HG03432 (cell line): ENCODE measurements at regions not wholly inside any gene's neighbourhood (a gene's known extent, or its start where the extent isn't known, plus 50 kb on each side); places are given as distances from the start of the nearest gene placed in this dataset.

Source experiments
- ATAC-seq: cut with Tn5 transposase; IDR thresholded peaks from one replicate; pipeline ENCODE4 v1.9.1; 2021; ENCODE audit warnings: mild to moderate bottlenecking, moderate library complexity; ENCODE audit not compliant: unreplicated experiment

DNA sequence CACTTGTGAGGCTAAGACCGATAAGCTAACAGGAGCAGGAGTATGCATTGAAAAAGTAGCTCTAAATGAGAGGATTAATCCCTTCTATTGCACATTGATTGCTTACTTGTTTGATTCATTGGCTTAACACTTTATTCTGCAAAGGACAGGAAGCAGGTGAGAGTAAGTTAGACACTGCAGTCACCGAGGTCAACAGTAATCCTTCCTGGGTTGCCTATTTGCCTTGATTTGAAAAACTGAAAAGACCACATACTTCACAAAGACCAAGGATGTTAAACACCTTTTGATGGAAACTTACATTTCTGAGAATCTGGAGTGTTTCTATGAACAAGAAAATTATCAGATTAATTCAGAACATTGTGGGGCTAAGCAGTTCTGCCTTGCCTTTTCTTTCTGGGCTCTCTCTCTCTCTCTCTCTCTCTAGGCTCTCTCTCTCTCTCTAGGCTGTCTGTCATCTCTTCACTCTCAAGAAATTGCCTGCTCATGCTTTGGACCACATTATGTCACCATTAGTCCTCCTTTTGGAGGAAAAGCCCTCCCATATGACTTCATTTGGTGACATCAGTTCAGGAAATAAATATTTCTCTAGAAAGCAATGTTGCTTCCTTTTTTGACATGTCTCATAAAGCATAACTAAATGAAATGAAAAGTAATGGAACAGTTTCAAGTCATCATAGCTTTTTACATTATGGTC is 103.8 kb downstream of the TNFSF18 start:
- no peak for ATAC-seq

DNA sequence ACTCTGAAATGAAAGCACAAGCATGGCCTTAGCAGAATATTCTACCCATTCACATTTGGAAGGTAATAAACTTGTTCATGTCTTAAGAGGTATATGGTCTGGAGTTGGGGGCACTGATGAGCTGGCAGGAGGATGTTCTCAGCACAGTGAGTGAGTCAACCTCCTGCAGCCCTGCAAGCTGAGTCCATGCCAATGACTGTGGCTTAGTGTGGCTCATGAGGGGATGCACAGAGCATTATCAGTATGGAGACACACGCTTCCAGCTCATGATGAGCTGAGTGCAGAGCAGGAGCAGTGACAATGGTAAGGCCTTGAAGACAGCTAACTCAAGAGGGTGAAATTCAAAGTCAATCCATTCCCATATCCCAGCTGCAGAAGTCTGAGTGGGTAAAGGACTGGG is 102.3 kb downstream of the TNFSF18 start:
- ATAC-seq, result no peak

DNA sequence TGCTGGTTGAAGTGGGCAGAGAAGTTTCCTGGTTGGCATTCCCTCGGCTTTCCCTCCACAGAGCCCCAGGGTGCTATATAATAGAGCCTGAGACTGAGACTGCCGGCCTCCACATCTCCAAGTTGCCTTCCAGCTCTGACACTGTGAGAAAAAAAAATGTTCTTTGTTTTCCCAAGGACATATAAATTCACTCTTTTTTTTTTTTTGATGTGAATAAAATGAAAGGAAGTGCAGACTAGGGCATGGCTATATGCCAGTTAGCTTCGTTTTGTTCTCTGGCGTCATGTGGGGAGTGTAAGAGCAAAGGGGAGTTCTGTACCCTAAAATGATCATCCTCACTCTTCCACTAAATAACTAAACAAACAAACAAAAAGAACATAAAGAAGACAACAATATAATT is 101.6 kb downstream of the TNFSF18 start:
- no peak for ATAC-seq

DNA sequence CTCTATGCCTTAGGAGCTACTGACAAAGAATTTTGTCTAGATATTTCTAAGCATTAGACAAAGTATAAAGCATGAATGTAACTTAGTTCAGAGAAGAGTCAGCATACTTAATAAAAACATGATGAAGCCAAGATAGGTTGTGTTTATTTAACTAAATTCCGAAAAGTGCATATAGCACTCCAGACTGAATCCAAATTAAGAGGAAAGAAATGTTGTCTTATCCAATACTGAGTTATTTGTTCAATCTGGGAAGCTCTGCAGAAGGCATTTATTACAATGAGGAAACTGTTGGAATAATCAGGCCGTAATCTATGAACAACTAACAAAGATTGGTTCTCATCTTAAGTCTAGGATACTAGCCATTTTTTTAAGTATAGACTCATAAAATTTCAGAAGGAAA is 100.2 kb downstream of the TNFSF18 start:
- no peak for ATAC-seq

DNA sequence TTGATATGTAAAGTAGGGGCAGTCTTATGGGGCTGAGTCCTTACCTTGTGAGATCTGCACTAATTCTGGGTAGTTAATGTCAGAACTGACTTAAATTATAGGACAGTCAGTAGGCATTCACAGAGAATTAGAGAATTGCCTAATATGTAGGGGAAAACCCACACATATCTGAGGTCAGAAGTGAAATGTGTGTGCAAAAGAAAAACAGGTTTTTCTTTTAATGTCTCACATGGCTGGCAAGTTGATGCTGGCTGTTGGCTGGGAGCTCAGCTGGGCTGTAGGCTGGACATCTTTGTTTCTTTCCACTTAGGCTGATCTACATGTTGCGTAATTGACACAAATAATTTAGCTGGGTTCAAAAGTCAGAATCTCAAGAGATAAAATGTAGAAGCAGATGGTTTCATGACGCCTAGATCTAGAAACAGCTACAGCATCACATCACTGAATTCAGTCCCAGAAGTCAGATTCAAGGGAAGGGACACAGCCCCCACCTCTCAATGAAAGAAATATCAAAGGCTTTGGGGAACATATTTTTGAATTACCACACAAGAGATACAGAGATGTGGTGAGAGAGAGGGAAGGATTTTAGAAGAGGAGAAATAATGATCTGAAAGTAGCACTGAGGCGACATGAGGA is 98.9 kb downstream of the TNFSF18 start:
- no peak for ATAC-seq

DNA sequence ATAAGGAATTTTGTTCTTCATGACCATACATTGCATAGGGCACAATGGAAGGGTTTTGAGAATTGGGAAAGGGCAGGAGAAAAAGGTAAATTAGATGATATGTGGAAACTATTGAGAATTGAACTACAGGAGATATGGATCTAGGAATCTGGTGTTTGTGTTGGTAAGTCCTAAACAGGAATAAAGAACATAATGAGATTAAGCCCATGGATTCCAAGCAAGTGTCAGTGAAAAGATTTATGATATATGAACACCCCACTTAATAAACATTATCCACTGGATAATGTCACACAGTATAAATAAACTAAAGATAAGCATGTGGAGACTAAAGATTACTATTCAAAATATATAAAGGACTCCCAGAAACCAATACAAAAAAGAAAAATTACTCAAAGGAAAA is 98.2 kb downstream of the TNFSF18 start:
- ATAC-seq, result no peak

DNA sequence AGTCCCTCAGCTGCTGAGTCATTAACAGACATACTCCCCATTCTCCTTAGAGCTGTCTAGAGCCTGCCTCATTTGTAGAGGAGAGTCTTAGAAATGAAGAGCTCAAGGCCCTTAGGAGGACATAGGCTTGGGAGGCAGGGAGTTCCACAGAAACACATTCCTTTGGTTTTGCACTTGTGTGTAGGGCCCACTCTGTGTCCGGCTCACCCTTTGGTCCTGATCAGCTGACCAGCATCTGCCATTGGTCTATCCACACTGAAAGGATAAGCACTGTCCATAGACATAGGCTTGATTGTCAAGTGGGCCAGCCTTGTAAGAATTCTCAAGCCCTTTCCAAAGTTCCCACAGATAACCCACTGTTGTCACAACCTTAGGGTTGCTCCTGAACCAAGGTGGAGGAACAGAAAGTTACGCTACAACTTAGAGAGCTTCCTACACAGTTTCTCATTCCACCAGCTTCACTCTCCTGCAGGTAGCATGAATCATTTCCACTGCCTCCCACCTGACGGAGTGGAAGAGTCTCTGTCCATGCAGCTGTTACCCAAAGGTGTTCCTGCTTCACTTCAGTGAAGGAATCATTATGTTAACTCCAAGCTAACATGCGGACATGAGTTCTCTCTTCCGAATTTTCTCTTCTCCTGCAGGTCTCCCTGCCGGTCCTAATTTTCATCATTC is 96.1 kb downstream of the TNFSF18 start:
- no peak for ATAC-seq

DNA sequence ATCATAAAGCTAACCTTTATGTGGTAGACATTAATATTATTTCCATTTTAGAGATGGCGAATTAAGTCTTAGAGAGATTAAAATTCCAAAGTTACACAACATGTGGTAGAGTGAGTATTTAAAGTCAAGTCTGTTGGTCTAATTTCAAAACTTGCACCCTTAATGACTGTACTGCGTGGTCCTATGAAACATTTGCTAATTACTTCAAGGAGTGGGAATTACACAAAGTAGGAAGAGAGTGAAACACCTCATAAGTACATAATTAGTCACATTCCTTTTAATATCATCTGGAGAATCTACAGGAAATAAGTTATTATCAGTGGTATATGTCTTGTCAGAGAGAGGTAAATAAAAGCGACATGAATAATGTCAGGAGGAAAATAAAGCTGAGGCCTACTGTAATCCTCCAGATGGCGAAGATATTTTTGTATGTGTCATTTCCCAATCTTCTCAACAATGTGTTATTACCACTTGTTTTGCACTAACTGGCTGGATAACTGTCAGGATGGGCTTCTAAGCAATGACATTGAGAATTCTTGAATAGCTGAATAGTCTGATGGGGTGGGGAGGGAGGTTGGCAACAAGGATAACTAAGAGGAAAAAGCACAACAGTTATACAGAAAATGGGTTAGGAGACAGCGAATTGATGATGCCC is 95.5 kb downstream of the TNFSF18 start:
- no peak for ATAC-seq

DNA sequence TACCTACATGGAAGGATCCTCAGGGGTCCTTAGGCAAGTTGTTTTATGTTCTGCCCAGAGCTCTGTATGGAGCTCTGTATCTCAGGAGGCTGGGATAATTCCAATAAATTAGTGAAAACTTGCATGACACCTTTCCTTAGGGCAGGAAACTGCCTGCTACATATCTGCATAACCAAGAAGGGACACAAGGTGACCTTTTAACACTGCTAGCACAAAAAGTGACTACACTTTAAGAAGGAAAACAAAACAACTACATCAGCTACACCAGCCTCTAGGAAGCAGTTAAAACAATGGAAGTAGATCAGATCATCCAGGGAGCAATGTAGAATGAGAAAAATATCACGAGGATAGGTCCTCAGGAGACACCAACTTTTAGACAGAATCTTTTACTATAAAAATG is 93.9 kb downstream of the TNFSF18 start:
- ATAC-seq, result no peak

DNA sequence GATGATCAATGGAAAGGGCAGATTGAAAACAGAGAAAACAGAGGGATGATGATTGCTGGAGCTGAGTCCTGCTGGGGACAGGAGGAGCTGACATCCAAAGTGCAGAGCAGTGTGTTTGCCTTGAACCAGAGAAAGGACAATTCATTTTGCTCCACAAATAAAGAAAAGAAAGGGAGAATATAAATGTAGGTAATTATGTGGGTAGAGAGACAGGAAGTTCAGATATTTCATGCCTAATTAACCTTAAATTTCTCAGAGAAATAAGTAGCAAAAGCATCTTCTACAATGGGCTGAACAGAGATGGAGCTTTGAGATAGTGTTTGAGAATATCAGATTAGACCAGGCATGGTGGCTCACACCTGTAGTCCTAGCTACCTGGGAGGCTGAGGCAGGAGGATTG is 93.2 kb downstream of the TNFSF18 start:
- ATAC-seq, result no peak

DNA sequence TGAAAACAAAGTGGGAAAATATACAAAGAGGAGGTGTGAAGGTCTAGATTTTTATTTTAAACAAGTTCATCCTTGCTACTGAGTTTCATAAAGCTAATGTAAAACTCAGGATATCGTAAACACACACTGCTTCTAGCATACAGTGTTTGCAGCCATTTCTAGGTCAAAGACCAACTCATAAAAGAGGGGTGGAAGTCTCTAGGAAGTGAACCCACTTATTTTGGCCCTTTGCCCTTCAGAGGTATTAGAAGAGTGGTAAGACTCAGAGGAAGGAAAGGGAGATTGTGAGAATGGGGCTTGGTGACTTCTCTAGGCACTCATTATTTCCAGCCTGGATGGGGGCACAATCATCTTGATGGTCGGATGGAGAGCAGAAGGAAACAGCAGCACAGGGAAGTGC is 91.2 kb downstream of the TNFSF18 start:
- no peak for ATAC-seq

DNA sequence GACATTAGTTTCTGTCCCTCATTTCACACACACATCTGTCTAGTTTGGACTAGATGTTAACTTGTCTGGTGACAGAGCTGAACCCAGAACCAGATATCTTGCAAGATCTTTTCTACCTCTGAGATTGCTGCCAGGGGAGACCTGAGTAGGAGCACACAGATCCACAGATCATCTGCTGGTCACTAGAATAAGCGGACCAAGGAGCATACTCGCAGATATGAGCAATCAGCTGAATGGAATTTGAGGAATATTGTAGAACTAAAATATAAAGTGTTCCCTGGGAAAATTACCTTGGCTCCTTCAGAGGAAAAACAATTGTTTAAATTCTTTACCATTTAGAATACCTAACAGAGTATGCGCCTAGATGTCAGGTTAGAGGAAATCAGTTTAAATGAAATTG is 90.7 kb downstream of the TNFSF18 start:
- ATAC-seq, result no peak

DNA sequence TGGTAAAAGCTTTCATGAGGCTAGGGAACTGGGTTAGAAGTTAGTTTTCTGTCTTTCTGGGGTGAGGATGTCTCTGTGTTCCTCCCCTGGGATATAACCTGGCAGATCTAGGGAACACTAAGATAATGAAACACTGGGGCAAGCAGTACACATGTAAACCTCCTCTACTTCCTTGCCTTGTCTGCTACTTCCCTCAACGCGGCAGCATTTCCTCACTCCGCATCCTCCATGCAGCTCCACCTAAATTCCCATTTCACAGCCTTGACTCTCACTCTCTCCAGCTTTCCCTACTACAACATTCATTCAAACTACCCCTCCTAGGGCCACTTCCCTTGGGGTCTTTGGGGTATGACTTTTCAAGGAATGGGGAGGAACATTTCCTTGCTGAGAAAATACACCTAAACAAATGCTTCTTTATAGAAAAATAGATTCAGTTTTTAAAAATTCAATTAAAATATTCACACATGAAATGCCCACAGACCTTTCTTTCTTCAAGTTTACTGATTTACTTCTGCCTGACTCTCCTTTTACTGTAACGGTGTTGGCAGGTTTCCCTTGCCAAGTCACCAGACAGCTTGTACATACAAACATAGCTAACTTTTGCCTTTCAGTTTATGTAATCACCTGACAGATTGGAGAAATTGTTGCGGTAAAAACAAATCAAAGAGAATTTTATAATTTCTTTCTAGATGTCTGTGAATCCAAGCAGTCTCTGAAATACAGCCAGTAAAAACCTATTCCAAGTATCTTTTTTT is 90.1 kb downstream of the TNFSF18 start:
- ATAC-seq, result no peak

DNA sequence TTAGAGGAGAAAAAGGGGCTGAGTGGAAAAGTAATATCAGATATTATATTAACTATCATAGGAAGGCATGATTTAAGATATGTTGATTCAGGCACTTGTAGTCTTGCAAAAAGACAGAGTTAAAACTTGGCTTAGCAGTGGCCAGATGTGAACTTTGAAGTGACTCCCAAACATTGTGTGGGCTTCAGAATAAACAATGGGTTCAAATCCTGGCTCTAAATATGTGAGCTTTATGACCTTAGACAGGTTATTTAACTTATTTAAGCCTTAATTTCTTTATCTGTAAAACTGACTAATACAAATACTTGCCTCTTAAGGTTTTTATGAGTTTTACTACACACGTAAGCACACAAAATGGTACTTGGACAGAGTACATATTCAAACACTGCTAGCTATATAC is 85.9 kb downstream of the TNFSF18 start:
- ATAC-seq, result no peak

DNA sequence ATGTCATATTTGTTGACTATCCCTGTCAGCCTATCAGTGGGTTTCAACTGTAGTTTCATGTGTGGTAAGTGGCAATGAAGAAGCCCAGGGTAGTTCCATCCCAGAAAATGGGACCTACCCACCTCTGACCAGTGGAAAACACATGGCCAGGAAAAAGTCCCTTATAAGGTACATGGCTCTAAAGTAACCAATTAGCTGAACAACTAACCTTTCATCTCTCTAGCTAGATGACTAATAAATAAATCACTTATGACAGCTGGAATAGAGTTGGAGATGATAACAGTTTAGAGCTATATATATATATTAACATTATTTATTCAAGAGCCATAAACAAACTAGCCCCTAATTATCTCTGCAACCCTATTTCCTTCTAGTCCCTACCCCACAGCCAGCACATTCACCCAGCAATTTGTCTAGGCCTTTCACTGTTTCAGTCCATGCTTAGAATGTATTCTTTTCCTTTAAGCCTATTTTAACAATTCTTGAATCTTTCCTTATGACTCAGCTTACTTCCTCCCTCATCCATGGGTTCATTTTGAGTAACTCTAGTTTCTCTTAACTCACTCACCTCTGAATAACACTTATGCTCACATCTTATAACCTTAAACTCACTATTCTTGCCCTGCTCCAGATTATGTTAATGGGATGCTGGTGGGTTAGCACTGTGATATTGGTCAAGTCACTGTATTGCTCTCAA is 83.7 kb downstream of the TNFSF18 start:
- ATAC-seq, result no peak

DNA sequence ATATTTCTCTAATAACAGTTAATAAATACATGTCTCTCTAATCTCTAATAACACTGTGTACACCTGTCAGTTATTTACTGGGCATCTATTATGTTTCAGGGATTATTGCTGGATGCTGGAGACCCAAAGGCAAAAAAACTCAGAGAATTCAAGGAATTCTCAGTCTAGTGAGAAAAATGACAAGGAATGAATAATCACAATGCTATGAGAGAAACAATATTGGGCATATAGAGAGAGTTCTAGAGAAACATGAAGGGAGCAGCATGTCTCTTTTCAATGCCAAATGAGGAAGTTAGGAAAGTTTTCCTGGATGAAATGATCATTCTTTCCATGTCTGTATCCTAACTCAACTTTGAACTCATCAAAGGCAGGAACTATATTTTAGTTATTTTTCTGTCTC is 82.8 kb downstream of the TNFSF18 start:
- no peak for ATAC-seq

DNA sequence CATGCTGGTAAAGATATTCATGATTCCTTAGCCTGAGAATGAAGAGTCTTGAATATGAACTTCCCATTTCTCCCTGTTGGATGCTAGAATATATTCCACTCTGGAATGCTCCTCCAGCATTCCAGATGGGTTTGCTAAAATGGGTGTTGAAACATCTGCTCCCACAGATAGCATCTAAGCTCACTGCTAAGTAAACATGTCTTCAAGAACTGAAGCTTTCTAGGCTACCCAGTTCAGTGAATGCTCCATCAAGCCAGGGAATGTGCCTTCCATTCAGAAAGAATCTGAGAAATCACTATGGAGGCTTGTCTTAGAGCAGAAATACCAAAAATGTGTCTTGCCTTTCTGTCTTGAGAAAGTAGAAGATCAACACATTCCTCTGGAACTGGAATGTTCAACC is 81.1 kb downstream of the TNFSF18 start:
- no peak for ATAC-seq

DNA sequence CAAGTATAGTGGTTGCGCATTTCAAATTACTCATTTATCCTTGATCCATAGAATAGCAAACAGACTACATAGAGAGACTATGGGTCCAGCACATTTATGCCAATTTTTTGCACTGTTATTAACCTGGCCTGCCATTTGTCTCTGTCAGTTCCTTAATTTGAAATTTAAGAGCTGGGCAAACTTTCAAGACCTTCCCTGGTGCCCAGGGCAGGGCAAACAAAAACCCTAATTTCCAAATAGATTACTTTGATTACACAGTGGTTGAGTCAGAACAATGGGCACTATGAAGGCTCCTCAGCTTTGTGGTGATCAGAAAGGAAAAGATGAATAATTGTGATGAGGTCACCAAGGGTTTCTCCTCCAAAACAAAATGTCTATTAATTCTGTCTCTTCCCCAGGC is 80.6 kb downstream of the TNFSF18 start:
- no peak for ATAC-seq

DNA sequence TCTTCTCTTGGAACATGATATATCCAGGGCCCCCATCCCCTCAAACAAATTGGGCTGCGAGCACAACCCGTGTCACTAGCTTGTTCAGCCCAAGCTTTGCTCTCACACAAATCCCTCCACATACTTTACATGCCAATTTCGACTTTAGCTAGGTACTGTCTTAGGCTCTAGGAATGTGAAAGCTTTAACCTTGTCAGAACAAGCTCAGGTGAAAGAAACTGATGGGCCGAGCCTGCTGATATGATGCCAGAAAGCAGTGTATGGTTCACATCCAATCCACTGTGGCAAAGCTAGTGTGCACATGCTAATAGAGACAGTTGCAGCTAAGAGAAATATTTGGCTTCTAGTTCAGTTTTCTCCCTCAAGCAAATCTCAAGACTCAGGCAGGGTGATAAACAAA is 79.5 kb downstream of the TNFSF18 start:
- ATAC-seq, result no peak

DNA sequence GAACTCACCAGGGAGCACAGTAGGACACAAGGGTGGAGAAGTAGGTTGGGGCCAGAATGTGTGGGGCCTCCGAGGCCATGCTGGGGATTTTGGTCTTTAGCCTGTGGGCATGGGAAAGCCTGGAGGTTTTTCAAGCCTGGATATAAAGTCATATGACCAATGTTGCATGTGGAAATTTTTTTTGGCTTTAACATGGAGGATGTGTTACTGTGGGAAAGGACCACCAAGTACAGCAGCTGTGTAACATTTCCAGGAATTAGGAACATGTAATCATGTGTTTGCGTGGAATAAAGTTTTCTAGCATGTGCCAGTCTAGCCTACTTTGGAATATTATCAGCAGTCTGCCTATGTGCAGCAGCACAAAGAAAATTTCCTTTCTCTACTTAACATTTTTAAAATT is 78.5 kb downstream of the TNFSF18 start:
- ATAC-seq, result no peak

DNA sequence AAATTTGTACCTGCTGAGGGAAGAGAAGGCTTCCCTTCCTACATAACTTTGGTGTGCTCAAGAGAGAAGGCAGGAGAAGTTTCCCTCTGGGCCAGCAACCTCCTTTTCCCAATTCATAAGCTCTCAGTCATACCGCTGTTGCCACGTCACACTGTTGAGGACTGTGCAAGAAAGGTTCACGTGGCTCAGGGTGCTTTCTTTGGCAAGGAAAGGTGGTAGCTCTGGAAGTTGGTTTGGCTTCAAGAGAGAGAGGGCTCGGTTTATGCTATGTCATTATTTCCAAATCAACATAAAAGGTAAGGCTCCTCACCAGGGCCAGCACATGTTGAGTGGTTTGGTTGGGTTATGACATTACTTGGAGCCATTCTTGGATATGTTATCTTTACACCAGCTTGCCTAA is 77.3 kb downstream of the TNFSF18 start:
- no peak for ATAC-seq
